ENCODE measurements at regions not wholly inside any gene's neighbourhood (a gene's known extent, or its start where the extent isn't known, plus 50 kb on each side); places are given as distances from the start of the nearest gene placed in this dataset.
"Not testable (repeated sequence)": the region's sequence is repeated elsewhere in the genome, so short reads cannot be mapped to it uniquely, and the experiment has no call there.

GRCh38 chr15:47066392-47066791 lies 650.9 kb upstream of the SEMA6D start:
- intact Hi-C loops (cut with DNase I), result no loop called here
- H3K9me3 ChIP-seq, result no peaks in the 10 kb centered on the region
- no peaks in the 10 kb centered on the region for H3K4me1 ChIP-seq
- DNase-seq (ENCODE audit: low spot score in 2 of 2), result no peak
- no peaks in the 10 kb centered on the region for H3K27me3 ChIP-seq
- no peak overlapping the region for H3K27ac ChIP-seq
- H3K4me3 ChIP-seq, result no peak overlapping the region
- no peaks in the 10 kb centered on the region for H3K36me3 ChIP-seq
- TF ChIP-seq, protein P1, sequence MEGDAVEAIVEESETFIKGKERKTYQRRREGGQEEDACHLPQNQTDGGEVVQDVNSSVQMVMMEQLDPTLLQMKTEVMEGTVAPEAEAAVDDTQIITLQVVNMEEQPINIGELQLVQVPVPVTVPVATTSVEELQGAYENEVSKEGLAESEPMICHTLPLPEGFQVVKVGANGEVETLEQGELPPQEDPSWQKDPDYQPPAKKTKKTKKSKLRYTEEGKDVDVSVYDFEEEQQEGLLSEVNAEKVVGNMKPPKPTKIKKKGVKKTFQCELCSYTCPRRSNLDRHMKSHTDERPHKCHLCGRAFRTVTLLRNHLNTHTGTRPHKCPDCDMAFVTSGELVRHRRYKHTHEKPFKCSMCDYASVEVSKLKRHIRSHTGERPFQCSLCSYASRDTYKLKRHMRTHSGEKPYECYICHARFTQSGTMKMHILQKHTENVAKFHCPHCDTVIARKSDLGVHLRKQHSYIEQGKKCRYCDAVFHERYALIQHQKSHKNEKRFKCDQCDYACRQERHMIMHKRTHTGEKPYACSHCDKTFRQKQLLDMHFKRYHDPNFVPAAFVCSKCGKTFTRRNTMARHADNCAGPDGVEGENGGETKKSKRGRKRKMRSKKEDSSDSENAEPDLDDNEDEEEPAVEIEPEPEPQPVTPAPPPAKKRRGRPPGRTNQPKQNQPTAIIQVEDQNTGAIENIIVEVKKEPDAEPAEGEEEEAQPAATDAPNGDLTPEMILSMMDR (IDR thresholded peaks at IDR 0.05), result no peak

DNA sequence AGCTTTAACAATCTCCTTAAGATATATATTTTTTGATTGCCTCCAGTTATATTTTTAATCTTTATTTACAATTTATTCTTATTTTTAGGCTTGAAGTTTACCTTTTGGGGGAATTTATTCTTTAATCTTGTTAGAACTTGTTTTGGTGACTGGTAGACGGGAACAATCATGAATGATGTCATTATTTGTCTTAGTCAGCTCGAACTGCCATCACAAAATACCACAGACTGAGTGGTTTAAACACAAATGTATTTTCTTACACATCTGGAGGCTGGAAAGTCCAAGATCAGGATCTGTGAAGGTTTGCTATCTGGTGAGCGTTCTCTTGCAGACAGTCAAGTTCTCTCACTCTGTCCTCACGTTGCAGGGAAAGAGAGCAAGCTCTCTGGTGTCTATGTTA lies 639.5 kb upstream of the SEMA6D start:
- H3K4me3 ChIP-seq; H3K9me3 ChIP-seq; DNase-seq (ENCODE audit: low spot score in 2 of 2); H3K27ac ChIP-seq; intact Hi-C loops (cut with DNase I); H3K36me3 ChIP-seq; H3K27me3 ChIP-seq; H3K4me1 ChIP-seq: not testable (repeated sequence)

DNA sequence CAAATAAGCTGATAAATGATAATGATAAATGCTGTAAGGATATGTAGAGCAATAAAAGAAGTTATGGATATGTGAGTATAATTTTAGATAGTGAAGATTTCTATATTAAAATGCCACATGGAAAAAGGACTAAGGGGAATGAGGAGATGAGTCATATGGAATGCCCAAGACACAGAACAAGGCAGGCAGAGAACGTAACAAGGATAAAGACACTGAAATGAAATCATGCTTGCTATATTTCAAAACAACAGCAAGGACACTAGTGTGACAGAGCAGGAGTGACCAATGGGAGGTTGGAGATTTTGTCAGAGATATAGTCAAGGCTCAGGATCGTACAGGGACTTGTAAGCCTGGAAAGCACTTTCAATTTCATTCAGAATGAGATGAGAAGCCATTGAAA lies 621.5 kb upstream of the SEMA6D start:
- TF ChIP-seq, protein P1 (IDR thresholded peaks at IDR 0.05), result no peak
- intact Hi-C loops (cut with DNase I), result no loop called here
- no peak for DNase-seq (ENCODE audit: low spot score in 2 of 2)
- Histone ChIP-seq H3K4me1 (no peaks in the 10 kb centered on the region), H3K36me3 (no peaks in the 10 kb centered on the region), H3K27ac (no peak overlapping the region), H3K4me3 (no peak overlapping the region), H3K9me3 (no peaks in the 10 kb centered on the region), H3K27me3 (no peaks in the 10 kb centered on the region)

- intact Hi-C loops (cut with DNase I); H3K4me3 ChIP-seq; H3K36me3 ChIP-seq; H3K27me3 ChIP-seq; H3K4me1 ChIP-seq; H3K27ac ChIP-seq; DNase-seq (ENCODE audit: low spot score in 2 of 2); H3K9me3 ChIP-seq: not testable (repeated sequence)
Observed at GRCh38 chr15:47098526-47098925, 618.8 kb upstream of the SEMA6D start.

DNA sequence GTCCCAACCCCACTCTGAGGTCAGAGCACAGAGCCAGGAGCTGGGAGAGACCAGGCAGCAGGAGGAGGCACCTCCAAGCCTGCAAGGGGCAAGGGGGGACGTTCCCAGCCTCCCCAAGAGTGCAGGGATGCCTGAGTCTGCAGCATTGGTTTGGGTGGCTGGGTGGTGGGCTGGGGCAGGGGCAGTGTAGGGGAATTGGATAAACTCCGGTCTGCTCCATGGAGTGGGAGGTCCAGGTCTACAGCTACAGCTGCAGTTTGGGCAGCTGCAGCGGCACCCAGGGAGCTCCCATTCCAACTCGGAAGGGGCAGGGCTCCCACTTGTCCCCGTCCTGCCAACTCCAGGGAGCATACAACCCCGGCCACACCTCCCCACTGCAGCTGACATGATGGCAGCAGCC lies 617.5 kb upstream of the SEMA6D start:
- H3K36me3 ChIP-seq; DNase-seq (ENCODE audit: low spot score in 2 of 2); H3K4me3 ChIP-seq; intact Hi-C loops (cut with DNase I); H3K9me3 ChIP-seq; H3K27me3 ChIP-seq; H3K4me1 ChIP-seq; H3K27ac ChIP-seq: not testable (repeated sequence)

- H3K36me3 ChIP-seq; DNase-seq (ENCODE audit: low spot score in 2 of 2); H3K4me1 ChIP-seq; H3K27me3 ChIP-seq; intact Hi-C loops (cut with DNase I); H3K9me3 ChIP-seq; H3K27ac ChIP-seq; H3K4me3 ChIP-seq: not testable (repeated sequence)
Observed at GRCh38 chr15:47108800-47109199, 608.5 kb upstream of the SEMA6D start.

GRCh38 chr15:47116698-47117097 lies 600.6 kb upstream of the SEMA6D start:
- Histone ChIP-seq H3K36me3 (no peaks in the 10 kb centered on the region), H3K27ac (no peak overlapping the region), H3K4me1 (no peaks in the 10 kb centered on the region), H3K27me3 (no peaks in the 10 kb centered on the region), H3K9me3 (peaks cover 0 to 4% of the 10 kb centered on the region in 2 donors), H3K4me3 (no peak overlapping the region)
- intact Hi-C loops (cut with DNase I), result no loop called here
- TF ChIP-seq, protein P1 (IDR thresholded peaks at IDR 0.05), result no peak
- DNase-seq (ENCODE audit: low spot score in 2 of 2), result no peak

DNA sequence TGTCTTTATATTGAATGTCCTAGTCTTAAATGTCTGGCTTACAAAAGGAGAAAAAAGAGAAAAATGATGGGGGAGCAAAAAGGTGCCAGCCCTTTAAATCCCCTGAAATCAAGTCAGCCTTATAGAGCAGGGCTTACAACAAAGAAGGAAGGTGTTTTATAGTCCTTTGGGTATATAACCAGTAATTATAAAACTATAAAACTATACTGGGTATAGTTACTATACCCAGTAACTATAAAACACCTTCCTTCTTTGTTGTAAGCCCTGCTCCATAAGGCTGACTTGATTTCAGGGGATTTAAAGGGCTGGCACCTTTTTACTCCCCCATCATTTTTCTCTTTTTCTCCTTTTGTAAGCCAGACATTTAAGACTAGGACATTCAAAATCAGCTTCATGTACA lies 598.0 kb upstream of the SEMA6D start:
- Histone ChIP-seq H3K36me3 (no peaks in the 10 kb centered on the region), H3K27ac (no peak overlapping the region), H3K27me3 (no peaks in the 10 kb centered on the region), H3K9me3 (peaks cover 0 to 4% of the 10 kb centered on the region in 2 donors), H3K4me1 (no peaks in the 10 kb centered on the region), H3K4me3 (no peak overlapping the region)
- intact Hi-C loops (cut with DNase I), result no loop called here
- TF ChIP-seq, protein P1 (IDR thresholded peaks at IDR 0.05), result no peak
- DNase-seq (ENCODE audit: low spot score in 2 of 2), result no peak
